Mammary epithelial cell (primary cell): ENCODE measurements at regions not wholly inside any gene's neighbourhood (a gene's known extent, or its start where the extent isn't known, plus 50 kb on each side); places are given as distances from the start of the nearest gene placed in this dataset.

Experiments
- EZH2 ChIP-seq: IDR thresholded peaks from 2 replicates; pipeline ENCODE4 v1.6.1; 2012; ENCODE audit warnings: low read length, inconsistent platforms, borderline replicate concordance
- TF ChIP-seq, protein P1 (sequence below), 2 donors: IDR thresholded peaks in 1 of 2; conservative IDR thresholded peaks in 1 of 2; 2 replicates each; pipeline ENCODE4 v1.5.1; 2011 to 2012; ENCODE audit warnings: inconsistent platforms in 2 of 2, low read length in 2 of 2, mild to moderate bottlenecking in 2 of 2, control low read depth in 1 of 2, low read depth in 1 of 2; ENCODE audit not compliant: insufficient read depth in 1 of 2; ENCODE audit errors: extremely low read depth in 1 of 2

DNA sequence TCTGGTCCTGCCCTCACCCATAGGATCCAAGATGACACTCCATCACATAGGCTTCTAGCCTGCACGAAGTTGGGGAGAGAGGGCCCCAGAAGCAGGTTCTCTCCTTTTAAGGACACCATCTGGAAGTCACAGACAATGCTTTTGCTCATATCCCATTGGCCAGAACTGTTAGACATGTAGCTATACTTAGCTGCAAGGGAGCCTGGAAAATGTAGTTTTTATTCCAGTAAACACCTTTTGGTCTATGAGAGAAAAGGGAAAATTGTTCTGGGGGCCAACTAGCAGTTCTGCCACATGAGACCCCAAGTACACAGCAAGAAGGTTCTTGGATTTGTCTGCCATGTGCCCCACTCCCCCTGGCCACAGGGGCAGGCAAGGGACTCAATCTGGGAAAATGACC lies 206.1 kb downstream of the ZFP36L2 start:
- TF ChIP-seq, protein P1, sequence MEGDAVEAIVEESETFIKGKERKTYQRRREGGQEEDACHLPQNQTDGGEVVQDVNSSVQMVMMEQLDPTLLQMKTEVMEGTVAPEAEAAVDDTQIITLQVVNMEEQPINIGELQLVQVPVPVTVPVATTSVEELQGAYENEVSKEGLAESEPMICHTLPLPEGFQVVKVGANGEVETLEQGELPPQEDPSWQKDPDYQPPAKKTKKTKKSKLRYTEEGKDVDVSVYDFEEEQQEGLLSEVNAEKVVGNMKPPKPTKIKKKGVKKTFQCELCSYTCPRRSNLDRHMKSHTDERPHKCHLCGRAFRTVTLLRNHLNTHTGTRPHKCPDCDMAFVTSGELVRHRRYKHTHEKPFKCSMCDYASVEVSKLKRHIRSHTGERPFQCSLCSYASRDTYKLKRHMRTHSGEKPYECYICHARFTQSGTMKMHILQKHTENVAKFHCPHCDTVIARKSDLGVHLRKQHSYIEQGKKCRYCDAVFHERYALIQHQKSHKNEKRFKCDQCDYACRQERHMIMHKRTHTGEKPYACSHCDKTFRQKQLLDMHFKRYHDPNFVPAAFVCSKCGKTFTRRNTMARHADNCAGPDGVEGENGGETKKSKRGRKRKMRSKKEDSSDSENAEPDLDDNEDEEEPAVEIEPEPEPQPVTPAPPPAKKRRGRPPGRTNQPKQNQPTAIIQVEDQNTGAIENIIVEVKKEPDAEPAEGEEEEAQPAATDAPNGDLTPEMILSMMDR (conservative IDR thresholded peaks at IDR 0.05 in 1 of 2, IDR thresholded peaks at IDR 0.05 in 1 of 2; ENCODE audit: extremely low read depth in 1 of 2, insufficient read depth in 1 of 2, low read depth in 1 of 2, low read length in 2 of 2): no peak
- no peak for TF ChIP-seq EZH2
